HG03280 (cell line): ENCODE measurements at regions not wholly inside any gene's neighbourhood (a gene's known extent, or its start where the extent isn't known, plus 50 kb on each side); places are given as distances from the start of the nearest gene placed in this dataset.
A peak's percentile ranks its signal among the peaks of the same experiment; 100 is the strongest.

ENCODE experiments used
- ATAC-seq: cut with Tn5 transposase; IDR thresholded peaks from one replicate; pipeline ENCODE4 v1.9.1; 2021; ENCODE audit warnings: mild to moderate bottlenecking, moderate library complexity; ENCODE audit not compliant: unreplicated experiment

DNA sequence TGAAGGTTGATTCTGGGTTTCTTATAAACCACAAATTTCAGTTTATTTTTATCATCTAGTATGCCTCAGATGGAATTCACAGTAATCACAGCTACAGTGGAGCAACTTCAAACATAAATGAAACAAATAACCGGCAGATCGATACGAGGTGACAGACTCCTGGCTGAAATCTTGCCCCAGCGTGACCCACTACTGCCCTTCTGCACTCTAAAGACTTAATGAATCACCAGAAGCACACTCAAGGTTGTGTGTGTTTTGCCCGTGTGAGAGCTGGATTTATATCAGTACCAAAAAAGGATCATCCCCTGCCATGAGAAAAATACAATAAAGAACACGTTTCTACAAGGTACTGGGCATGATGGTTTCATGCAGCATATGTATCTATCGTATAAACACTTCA lies 161.7 kb downstream of the KLF12 start:
- ATAC-seq = no peak

DNA sequence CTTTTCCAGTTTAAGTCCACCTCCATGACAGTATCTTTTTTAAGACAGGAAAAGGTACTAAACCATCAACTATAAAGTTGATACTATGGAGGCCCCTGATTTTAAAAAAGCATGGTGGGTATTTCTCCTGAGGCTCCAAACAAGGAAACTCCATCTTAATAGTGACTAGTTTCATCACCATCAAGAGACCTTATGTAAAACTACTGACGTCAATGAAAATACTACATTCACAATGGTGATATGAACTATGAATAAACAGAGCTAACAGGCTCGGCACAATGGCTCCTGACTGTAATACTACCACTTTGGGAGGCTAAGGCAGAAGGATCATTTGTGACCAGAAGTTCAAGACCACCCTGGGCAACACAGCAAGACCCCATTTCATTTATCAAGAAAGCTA lies 162.7 kb downstream of the KLF12 start:
- no peak for ATAC-seq

DNA sequence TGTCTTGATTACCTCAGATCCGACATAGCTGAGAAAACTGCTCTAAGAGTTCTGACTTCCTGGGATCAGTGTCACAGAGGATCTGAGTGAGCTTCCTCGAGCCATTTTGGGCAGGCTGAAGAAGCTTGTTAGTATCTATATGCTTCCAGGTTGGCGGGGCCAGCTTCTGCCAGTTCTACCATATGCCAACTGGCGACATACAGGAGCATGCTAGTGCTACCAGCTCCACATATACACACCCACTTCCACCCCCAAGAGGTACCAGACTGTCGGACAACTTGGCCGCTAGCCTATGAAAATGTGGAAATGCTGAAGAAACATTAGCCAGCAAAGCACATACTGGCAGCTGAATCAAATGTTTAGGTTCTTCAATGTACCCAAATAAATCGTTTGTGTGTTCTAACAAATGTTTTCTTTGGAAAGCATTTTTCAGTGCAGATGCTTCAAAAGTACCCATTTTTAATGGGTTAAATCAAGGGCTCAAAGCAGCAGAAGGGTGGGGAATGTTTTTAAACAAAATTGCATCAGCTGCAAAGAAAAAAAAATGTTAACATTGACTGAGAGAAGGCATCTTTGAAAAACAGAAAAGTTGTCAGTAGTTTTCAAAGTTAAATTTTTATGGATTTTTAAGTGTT lies 163.7 kb downstream of the KLF12 start:
- ATAC-seq = no peak

DNA sequence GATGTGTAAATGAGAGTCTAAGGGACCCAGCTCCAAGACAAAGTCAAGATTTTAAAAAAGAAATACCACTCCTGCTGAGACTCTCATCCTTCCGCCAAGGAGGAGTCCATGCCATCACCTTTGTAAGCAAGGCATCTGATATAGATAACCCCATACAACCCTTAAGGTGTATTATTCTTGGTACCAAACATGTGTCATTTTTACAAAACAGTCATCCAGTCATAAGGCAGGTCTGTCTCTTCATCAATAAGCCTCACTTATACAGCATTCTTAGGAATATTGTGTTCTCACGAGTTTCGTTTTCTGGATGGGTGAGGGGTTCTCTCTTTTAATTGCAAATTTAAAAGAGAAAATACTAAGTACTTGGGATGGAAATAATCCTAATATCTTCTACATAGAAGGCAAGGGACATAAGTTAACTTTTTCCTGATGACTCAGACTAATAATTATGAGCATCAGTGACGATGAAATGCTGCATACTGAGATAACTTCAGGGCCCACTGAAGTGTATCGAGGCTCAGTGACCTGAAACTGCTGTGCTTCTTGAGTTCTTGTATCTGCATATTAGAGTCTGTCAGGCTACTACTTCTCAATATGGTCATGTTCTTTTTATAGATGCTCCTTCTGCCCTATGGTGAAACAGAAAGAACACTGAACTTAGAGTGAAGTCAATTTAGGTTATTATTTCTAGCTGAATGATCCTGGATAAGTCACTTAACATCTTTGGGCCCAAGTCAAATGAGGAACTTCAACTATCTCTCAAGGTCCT lies 166.6 kb downstream of the KLF12 start:
- peak; percentile 99 for ATAC-seq

DNA sequence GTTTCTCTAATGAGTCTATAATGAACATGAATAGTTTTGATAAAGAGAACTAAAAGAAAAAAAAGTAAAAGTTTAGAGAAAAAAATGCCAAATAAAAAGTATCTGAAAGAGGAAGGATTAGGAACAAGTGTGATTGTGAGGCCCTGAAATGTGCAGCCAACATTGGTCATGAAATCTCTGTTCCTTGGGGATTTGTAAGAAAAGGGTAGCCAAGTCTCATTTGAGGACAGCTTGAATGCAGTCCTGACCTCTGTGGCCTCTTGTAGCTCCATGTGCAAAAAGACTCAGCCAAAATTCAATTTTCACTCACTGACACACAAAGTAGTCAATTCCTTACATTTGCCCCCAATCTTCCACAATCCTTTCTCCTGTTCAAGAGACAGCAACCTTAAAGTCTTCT lies 167.9 kb downstream of the KLF12 start:
- no peak for ATAC-seq

DNA sequence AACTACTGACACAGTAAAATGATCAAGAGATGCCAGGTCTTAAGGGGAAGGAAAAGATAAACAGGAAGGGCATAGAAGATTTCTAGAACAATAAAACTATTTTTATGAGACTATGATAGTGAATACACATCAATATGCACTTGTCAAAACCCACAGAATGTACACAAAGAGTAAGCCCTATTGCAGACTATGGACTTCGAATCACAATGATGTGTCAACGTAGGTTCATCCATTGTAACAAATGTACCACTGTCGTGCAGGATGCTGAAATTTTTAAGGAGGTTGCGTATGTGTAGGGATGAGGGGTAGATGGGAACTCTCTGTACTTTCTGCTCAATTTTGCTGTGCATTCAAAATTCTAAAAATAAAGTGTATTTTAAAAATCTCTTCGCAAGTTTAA lies 171.9 kb downstream of the KLF12 start:
- ATAC-seq = no peak

DNA sequence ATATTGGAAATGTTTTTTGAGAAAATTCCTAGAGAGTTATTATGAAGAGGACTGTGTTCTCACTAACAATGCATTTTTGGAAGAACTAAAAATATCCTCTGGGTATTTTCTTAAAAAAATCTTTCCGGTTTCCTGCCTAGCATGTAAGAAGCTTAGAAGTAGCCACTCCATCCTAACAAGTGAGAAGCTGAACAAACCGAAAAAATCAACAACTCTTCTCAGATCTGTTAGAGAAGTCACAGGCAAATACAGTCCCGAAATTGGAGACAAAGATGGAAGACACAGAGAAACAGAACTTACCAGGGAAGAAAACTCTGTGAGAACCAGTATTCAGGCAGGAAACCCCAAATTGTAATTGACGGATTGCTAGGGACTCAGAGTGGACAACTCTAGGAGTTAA lies 173.0 kb downstream of the KLF12 start:
- no peak for ATAC-seq

DNA sequence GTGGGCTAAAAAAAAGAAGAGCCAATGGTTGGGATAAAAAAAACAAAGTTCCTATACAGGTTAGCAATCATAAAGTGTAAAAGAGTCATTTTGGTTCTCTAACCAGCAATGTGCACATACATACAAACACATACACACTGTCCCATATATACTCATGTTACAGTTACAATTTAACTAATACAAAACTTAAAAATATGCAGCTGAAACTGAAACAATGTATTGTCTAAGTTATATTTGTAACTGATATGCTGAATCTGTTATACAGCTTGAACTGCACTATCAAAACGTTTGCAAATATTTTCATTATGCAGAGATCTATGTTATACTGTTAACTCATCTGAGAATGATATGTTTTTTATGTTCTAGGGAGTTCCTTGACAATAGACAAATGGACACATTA lies 173.7 kb downstream of the KLF12 start:
- no peak for ATAC-seq

DNA sequence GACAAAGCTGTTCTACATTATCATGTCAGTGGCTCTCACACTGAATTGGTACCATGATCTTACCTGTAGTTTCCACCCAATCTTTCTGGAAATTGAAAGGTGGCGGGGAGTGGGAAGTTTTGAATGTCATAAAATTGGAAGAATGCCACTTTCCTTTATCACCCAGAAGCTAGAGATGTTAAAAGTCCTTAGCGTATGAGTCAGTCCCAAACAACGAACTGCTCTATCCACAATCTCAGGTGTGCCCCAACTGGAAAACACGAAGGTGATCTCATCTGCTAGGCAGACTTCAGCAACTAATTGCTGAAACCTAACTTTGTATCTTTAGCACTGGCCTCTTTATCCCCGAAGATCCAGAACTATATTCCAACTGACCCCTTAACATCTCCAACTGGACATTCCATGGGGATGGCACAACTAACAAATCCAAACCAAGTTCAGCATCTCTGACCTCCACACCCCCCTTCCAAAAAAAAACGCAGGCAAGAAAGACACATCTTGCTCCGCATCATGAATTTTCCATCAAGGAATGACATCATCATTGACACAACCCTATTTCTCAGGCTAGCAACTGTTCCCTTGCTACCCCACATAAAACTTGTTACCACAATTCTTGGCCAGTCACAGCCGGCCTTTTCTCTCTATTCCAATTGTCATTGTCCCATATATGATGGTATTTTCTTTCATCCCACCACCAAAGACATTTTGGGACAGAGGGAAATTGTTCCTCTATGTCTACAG lies 175.4 kb downstream of the KLF12 start:
- no peak for ATAC-seq

DNA sequence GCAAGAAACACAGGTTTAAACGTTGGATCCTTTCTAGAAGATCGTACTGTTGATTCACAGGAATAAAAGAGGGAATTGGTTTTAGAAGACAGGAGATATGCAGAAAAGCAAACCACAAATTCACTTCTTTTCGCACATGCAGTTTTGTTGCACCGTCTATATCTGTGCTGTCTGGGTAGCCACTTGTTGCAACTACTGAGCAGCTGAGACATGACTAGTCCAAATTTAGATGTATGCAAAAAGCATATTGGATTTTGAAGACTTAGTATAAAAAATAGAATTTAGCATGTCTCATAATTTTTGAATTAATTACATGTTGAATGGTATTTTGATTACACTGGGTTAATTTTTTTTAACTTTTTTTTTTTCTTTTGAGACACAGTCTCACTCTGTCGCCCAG lies 176.3 kb downstream of the KLF12 start:
- no peak for ATAC-seq

DNA sequence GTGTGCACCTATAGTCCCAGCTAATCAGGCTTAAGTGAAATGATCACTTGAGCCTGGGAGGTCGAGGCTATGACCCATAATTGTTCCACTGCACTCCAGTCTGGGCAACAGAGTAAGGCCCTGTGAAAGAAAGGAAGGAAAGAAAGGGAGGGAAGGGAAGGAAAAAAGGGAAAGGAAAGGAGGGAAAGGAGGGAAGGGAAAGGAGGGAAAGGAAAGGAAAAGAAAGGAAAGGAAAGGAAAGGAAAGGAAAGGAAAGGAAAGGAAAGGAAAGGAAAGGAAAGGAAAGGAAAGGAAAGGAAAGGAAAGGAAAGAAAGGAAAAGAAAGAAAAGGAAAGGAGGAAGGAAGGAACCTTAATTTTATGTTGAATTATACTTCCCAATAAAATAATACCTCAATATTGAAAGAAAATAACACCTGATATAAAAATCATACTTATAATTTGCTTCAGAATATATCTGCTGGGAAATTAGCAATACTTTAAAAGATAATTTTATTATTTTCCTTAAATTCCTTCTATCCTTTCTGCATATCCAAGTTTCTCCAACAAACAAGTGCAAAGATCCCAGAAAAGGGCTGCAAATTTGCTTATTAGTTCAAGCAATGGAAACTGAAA lies 177.3 kb downstream of the KLF12 start:
- no peak for ATAC-seq

DNA sequence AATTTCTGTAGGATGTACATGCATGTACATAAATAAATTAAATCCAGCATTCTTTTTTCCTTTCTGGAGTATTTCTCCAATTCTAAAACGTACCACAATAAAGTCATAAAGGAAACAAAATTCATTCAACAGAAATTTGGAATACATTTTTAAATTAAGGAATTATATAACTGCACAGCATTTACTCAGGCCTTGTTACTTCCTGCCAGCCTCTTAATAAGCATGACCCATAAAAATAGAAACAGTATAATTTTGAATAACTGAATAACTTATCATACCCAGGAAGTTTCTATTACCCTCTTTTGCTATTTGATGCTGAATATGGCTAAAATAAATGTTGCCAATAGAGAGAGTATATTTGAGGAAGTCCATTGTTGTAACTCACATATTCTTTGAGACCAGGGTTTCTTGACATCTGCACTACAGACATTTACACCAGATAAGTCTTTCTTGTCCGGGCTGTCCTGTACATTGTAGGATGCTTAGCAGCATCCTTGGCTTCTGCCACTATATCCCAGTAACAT lies 178.2 kb downstream of the KLF12 start:
- no peak for ATAC-seq

DNA sequence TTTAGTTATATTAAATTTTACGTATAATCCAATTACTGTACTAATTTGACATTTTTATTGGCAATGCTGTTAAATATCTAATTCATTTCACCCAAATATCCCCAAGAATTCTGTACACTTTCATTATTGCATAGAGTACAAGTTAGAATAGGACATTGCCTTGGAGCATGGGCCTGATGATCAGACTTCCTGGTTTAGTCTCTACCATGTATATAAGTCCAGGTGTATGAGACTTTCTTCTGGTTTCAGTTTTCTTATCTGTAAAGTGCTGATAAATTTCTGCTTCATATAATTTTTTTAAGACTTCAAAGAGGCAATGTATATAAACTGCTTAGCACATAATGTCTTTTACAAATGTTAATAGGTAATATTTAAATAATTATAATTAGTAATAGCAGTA lies 179.4 kb downstream of the KLF12 start:
- ATAC-seq = no peak

DNA sequence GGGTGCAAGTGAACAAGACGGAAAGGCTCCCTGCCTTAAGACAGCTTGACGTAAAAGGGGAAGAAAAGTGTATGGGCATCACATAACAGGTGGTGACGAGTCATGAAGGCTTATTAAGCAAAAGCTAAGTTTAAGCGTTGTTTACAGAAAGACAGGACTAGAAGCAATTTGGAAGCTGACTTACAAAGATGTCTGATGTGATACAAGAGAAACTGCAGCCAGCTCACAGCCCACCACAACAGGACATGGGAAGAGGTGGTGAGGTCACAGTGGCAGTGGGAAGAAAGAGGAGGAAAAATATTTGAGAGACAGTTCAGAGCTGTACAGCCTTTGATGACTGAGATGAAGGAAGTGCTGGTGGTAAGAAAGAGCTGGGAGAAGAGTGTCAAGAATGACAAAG lies 181.6 kb downstream of the KLF12 start:
- ATAC-seq = no peak

DNA sequence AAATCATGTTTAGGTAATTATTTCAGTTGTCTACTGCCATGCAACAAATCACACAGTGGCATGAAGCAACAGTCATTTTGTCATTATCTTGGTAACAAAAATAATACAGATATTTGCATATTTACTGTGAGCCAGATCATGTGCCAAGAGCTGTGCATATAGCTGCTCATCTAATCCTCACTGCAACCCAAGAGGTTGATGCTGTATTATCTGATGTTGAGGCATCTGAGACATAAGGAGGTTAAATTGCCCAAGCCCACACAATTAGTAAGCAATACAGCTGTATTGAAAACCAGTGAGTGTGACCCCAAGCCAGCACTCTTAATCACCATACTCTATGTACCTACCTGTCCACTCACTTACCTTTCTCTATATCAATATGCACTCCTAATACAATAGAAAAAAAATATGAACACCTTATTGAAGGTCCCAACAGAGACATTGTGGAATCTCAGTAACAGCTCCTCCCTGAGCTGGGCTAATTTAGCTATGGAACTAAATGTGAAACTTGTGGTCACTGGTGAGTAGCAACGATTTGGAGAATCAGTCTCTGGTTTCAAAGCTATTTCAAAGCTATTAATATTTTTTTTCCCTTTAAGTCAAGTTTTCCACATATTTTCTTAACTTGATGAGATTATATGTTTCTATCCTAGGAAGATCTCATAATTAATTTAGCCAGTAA lies 185.2 kb downstream of the KLF12 start:
- ATAC-seq = no peak

DNA sequence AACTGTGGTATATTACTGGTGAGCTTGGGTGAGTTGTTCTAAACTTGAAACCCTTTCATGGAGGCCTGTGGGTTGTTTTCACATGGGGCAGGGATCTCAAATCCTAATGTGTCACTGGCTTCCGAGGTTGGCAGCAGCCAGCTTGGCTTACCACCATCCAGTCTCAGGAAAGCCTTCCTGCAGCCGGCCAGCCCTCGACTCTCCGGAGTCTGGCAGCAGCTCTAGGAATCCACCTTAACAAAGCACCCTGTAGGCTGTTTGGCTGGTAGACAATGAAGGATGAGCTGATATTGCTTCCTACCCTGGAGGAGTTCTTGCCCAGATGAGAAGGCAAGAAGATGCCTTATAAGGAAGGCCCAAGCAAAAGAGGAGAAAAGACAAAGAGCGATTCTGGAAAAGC lies 188.3 kb downstream of the KLF12 start:
- ATAC-seq = no peak

DNA sequence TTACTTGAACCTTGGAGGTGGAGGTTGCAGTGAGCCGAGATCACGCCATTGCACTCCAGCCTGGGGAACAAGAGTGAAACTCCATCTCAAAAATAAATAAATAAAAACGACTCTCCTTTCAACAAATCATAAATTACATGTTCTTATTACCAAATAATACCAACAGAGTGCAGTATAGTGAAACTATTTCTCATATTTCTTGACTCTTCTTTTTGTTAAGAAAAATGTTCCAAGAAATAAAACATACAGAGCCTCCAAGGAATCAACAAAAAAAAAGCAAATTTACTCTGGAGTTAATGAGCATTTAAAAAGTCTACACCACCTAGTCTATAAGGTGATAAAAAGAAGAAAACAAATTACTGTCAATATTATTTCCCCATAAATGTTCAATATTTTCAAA lies 188.8 kb downstream of the KLF12 start:
- ATAC-seq = no peak

DNA sequence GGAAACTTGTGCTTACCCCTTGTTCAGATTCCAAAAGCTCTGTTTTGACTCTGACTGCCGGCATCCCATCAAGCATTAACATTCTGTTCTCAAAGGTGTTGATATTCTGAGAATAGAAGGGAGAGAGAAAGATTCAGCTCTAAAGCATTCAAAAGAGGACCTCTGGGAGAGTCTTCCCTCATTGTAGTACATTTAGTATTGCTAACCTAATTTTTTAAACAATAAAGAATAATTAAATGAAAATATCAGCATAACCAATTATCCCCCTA lies 190.3 kb downstream of the KLF12 start:
- no peak for ATAC-seq

DNA sequence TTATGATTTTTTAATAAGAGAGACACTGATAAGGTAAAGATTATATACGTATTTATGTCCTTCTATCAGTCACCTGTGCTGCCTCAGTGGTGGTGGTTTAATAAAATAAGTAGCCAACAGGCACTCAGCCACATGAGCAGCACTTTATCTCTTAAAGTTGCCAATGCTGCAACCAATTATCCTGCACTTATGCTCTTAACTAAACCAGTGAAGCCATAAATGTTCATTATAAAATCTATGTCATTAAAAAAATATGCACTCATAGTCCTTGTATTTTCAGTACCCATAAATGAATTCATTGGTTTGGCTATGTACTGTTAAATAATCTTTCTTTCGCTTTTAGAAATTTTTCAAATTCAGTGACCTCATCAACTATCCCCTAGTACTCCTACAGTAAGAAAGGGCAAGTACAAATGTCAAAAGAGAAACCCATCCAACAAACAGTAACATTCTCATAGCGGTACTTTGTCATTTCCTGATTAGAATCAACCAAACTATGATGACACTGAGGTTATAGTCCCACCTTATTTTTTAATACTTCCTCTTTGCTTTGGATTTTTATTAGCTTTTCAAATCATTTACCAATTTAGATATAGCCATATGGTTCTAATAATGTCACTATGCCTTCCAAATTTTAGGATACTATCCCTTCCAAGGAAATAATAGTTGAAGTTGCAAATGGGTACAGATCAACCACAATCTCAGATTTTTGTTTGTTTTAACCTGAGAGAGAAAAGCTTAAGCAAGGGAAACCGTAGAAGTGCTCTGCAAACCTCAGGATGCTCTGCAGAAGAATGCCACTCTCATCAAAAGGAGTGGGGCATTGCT lies 190.9 kb downstream of the KLF12 start:
- peak; percentile 89 for ATAC-seq

DNA sequence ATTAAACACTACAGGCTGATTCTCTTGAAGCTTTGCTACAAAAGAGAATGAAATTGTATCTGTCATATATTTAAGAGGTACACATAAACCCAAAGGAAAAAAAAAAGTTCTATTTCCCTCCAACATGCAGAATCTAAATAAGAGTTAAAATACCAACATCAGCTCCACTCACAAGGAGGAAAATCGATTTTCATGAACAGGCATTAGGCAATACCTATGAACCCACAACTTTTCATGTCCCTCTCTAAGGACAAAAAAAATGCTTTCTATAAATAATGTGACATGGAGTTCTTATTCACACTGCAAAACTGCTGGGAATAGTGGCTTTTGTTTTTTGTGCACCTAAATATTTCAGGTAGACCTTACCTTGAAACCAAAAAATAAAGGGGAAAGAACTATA lies 192.5 kb downstream of the KLF12 start:
- ATAC-seq = no peak
